ENCODE measurements at regions not wholly inside any gene's neighbourhood (a gene's known extent, or its start where the extent isn't known, plus 50 kb on each side); places are given as distances from the start of the nearest gene placed in this dataset.

DNA sequence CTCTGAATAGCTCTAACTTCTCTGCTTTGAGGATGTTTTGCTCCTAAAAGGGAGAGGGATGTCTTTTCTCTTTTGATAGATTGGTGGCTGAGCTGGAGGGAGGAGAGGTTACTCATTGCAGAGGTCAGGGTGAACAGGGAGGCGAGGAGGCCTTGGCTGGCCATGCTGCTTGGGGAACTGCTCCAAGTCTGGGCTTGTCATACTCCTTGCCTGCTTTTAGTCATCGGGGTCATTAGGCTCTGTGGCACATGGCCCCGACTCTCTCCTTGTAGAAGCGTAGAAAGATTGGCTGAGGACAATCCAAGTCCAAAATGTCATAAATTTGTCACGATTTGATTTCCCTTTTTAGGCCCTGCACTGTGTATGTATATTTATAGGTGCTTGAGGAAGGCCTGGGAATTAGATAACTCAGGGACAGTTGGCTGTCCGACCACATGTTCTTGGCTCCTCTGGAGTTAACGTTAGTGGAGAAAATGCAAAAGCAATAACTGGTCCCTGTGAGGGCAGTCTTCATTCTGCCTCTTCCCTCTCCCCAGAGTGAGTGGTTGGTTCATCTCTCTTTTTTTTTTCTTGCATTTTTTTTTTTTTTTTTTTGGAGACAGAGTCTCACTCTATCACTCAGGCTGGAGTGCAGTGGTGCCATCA lies 160.1 kb downstream of the SCP2D1 start:
- no peak overlapping the region for H2BK5ac ChIP-seq (ENCODE audit: low read depth, low read length)
- no peaks in the 10 kb centered on the region for H3K4me1 ChIP-seq (replicated peaks in 1 of 4; ENCODE audit: control insufficient read depth in 3 of 4, insufficient read depth in 4 of 4, low read length in 3 of 4)
- H2BK12ac ChIP-seq (ENCODE audit: low read depth, low read length): no peak overlapping the region
- H3K56ac ChIP-seq (replicated peaks; ENCODE audit: insufficient read length, low read depth, low read length): no peak overlapping the region
- H3K79me2 ChIP-seq (ENCODE audit: control insufficient read depth in 1 of 2, insufficient read depth in 2 of 2, low read length in 2 of 2): no peaks in the 10 kb centered on the region
- H3K23me2 ChIP-seq (ENCODE audit: low read depth, low read length): no peaks in the 10 kb centered on the region
- H2AFZ ChIP-seq (ENCODE audit: low read length): no peak overlapping the region
- H3K4me3 ChIP-seq (ENCODE audit: extremely low read depth in 1 of 4, insufficient read depth in 2 of 4, low read depth in 3 of 4, low read length in 4 of 4): no peak overlapping the region
- ChIA-PET POLR2A (ENCODE audit: partially characterized antibody) (interaction anchor here (1.0 kb wide), 1 partner anchor 10 kb away, joined by 3 read pairs; no protein-coding TSS in a partner anchor), CTCF (ENCODE audit: partially characterized antibody) (interaction anchor here (0.8 to 1.2 kb wide), 5 partner anchors 8 to 1264 kb away, joined by 3 read pairs; no protein-coding TSS in a partner anchor)
- no peaks in the 10 kb centered on the region for H3K36me3 ChIP-seq (ENCODE audit: control insufficient read depth in 2 of 4, insufficient read depth in 4 of 4, low read length in 3 of 4)
- no peaks in the 10 kb centered on the region for H3K9me3 ChIP-seq (ENCODE audit: insufficient read depth in 2 of 2, low read depth in 1 of 2, low read length in 1 of 2)
- H2AK5ac ChIP-seq (ENCODE audit: low read depth, low read length): no peak overlapping the region
- TF ChIP-seq RAD21 (IDR thresholded peaks at IDR 0.05 in 1 of 2, conservative IDR thresholded peaks at IDR 0.05 in 1 of 2; ENCODE audit: low read depth in 2 of 2, low read length in 2 of 2) (no peak), EZH2 (IDR thresholded peaks at IDR 0.05; ENCODE audit: low read depth, low read length, severe bottlenecking) (no peak), SRF (IDR thresholded peaks at IDR 0.05; ENCODE audit: low read depth, low read length) (no peak), CEBPB (IDR thresholded peaks at IDR 0.05; ENCODE audit: low read depth, low read length) (no peak), SP4 (IDR thresholded peaks at IDR 0.05; ENCODE audit: low read length) (no peak), BRCA1 (IDR thresholded peaks at IDR 0.05; ENCODE audit: low read depth, low read length) (no peak), CBX8 (IDR thresholded peaks at IDR 0.05; ENCODE audit: borderline replicate concordance, low read depth, low read length) (no peak), SIX5 (IDR thresholded peaks at IDR 0.05; ENCODE audit: low read depth, low read length) (no peak), TBP (IDR thresholded peaks at IDR 0.05; ENCODE audit: low read depth, low read length) (no peak), KDM4A (IDR thresholded peaks at IDR 0.05; ENCODE audit: low read depth, low read length, severe bottlenecking) (no peak)
- TF ChIP-seq, protein P1, sequence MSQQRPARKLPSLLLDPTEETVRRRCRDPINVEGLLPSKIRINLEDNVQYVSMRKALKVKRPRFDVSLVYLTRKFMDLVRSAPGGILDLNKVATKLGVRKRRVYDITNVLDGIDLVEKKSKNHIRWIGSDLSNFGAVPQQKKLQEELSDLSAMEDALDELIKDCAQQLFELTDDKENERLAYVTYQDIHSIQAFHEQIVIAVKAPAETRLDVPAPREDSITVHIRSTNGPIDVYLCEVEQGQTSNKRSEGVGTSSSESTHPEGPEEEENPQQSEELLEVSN (IDR thresholded peaks at IDR 0.05): no peak
- no peak overlapping the region for H3K4me2 ChIP-seq (ENCODE audit: insufficient read depth in 1 of 2, low read depth in 2 of 2, low read length in 2 of 2)
- no peak overlapping the region for H3K14ac ChIP-seq (ENCODE audit: insufficient read length)
- no peak overlapping the region for H3K23ac ChIP-seq (ENCODE audit: insufficient read length)
- H2BK20ac ChIP-seq (ENCODE audit: low read length): no peak overlapping the region
- FAIRE-seq (no peak), DNase-seq (ENCODE audit: low read depth in 1 of 2, low spot score in 2 of 2) (no peak)
- H4K20me1 ChIP-seq (replicated peaks in 1 of 2; ENCODE audit: control insufficient read depth in 1 of 2, insufficient read depth in 2 of 2, low read length in 2 of 2): no peaks in the 10 kb centered on the region
- H3K9ac ChIP-seq (replicated peaks in 1 of 4; ENCODE audit: extremely low read depth in 1 of 4, low read depth in 3 of 4, low read length in 3 of 4): no peak overlapping the region
- H3K27ac ChIP-seq (ENCODE audit: low read depth, low read length): no peak overlapping the region
- H2BK15ac ChIP-seq (ENCODE audit: low read length): no peak overlapping the region
- no peak overlapping the region for H4K91ac ChIP-seq (replicated peaks; ENCODE audit: insufficient read length, low read length)
- no peaks in the 10 kb centered on the region for H3K79me1 ChIP-seq (ENCODE audit: low read depth, low read length)
- no peak overlapping the region for H3K18ac ChIP-seq (ENCODE audit: extremely low read depth, low read length)
- no peaks in the 10 kb centered on the region; a peak in 1 of 7 replicates for H3K27me3 ChIP-seq (replicated peaks in 1 of 4; ENCODE audit: control insufficient read depth in 3 of 4, extremely low read depth in 1 of 4, insufficient read depth in 3 of 4, low read length in 3 of 4)
- no peak overlapping the region for H2BK120ac ChIP-seq (replicated peaks; ENCODE audit: low read depth, low read length)
- H4K8ac ChIP-seq (ENCODE audit: extremely low read depth, insufficient read depth, low read length): no peak overlapping the region
- WGBS, 2 experiments (ENCODE audit: extremely low coverage in 1 of 2, insufficient coverage in 1 of 2, insufficient read length in 1 of 2, insufficient replicate concordance in 2 of 2, low coverage in 1 of 2, low lambda C conversion rate in 2 of 2, missing lambda C conversion rate in 1 of 2): 80% methylated on average over 7 of the region's 7 CpGs; no CpG with 5 or more reads in 1 of the 2 experiments
- no peak overlapping the region for H4K5ac ChIP-seq (ENCODE audit: insufficient read length, low read depth, low read length)
- H3K4ac ChIP-seq (replicated peaks; ENCODE audit: insufficient read length, low read depth, low read length): no peak overlapping the region

Measured in H1 (cell line).